NB4 (cell line): ENCODE measurements at regions not wholly inside any gene's neighbourhood (a gene's known extent, or its start where the extent isn't known, plus 50 kb on each side); places are given as distances from the start of the nearest gene placed in this dataset.
"Not testable (repeated sequence)": the region's sequence is repeated elsewhere in the genome, so short reads cannot be mapped to it uniquely, and the experiment has no call there.

Experiments
- DNase-seq: peaks from one replicate; pipeline ENCODE4 v3.0.0; 2010; ENCODE audit warnings: low read depth
- H3K4me3 ChIP-seq: one replicate; pipeline ENCODE4 v1.5.1; 2011; ENCODE audit warnings: mild to moderate bottlenecking, low read depth, low read length, moderate library complexity
- CTCF ChIP-seq: IDR thresholded peaks from one replicate; pipeline ENCODE4 v1.5.1; 2012; ENCODE audit warnings: low read depth, low read length
- MAX ChIP-seq: IDR thresholded peaks from 2 replicates; pipeline ENCODE4 v1.6.1; 2011; ENCODE audit warnings: low read depth, low read length
- MYC ChIP-seq: IDR thresholded peaks from 2 replicates; pipeline ENCODE4 v1.6.1; 2011; ENCODE audit warnings: low read depth, low read length
- POLR2A ChIP-seq: IDR thresholded peaks from 2 replicates; pipeline ENCODE4 v1.6.1; 2011; ENCODE audit warnings: mild to moderate bottlenecking; ENCODE audit not compliant: insufficient read length; ENCODE audit errors: extremely low read depth

- TF ChIP-seq POLR2A: no peak
- TF ChIP-seq MYC: no peak
- no peak for TF ChIP-seq MAX
- TF ChIP-seq CTCF: no peak
- no peak overlapping the region for H3K4me3 ChIP-seq
- DNase-seq: no peak
These were observed 180.2 kb upstream of the PHACTR1 start for GRCh38 chr6:12536416-12536815.

GRCh38 chr6:12537389-12537788, 179.2 kb upstream of the PHACTR1 start:
- TF ChIP-seq POLR2A (no peak), CTCF (no peak), MAX (no peak), MYC (no peak)
- no peak for DNase-seq

GRCh38 chr6:12538881-12539357, 177.6 kb upstream of the PHACTR1 start:
- no peak overlapping the region for H3K4me3 ChIP-seq
- TF ChIP-seq CTCF (no peak), MYC (no peak), POLR2A (no peak), MAX (no peak)
- DNase-seq: no peak

More at GRCh38 chr6:12537389-12537788, 179.2 kb upstream of the PHACTR1 start:
- no peak overlapping the region for H3K4me3 ChIP-seq

- H3K4me3 ChIP-seq, DNase-seq: not testable (repeated sequence)
These were observed 174.1 kb upstream of the PHACTR1 start for GRCh38 chr6:12542319-12543115.

- TF ChIP-seq MYC: no peak
- DNase-seq: no peak
- H3K4me3 ChIP-seq: no peak overlapping the region
These were observed 172.6 kb upstream of the PHACTR1 start for GRCh38 chr6:12543953-12544352.

GRCh38 chr6:12544821-12545565, 171.6 kb upstream of the PHACTR1 start:
- no peak for DNase-seq
- H3K4me3 ChIP-seq: no peak overlapping the region
- TF ChIP-seq POLR2A (no peak), MAX (no peak), MYC (no peak), CTCF (no peak)
